Thyroid gland (tissue), 4 donors: ENCODE measurements at regions not wholly inside any gene's neighbourhood (a gene's known extent, or its start where the extent isn't known, plus 50 kb on each side); places are given as distances from the start of the nearest gene placed in this dataset.
"Not testable (repeated sequence)": the region's sequence is repeated elsewhere in the genome, so short reads cannot be mapped to it uniquely, and the experiment has no call there.

Experiments used
- DNase-seq, 2 donors: peaks; one replicate each; pipeline ENCODE4 v3.0.0-alpha.2; 2019
- H3K27ac ChIP-seq, 3 donors: fragments of 200-600 bp; sonication (generic); 1 replicate in 2 of 3; 2 replicates in 1 of 3; pipeline ENCODE4 v1.5.1; 2016 to 2019; ENCODE audit warnings: mild to moderate bottlenecking in 1 of 3, moderate library complexity in 1 of 3
- H3K27me3 ChIP-seq: fragments of 200-600 bp; sonication (generic); one replicate; pipeline ENCODE4 v1.5.1; 2019
- H3K36me3 ChIP-seq, 2 donors: fragments of 200-600 bp; sonication (generic); one replicate each; pipeline ENCODE4 v1.5.1; 2016 to 2019
- H3K4me1 ChIP-seq, 2 donors: fragments of 200-600 bp; sonication (generic); one replicate each; pipeline ENCODE4 v1.5.1; 2017 to 2019
- H3K4me3 ChIP-seq, 3 donors: fragments of 200-600 bp; sonication (generic); replicated peaks in 1 of 3; 1 replicate in 2 of 3; 2 replicates in 1 of 3; pipeline ENCODE4 v1.5.1; 2016; ENCODE audit warnings: mild to moderate bottlenecking in 1 of 3
- H3K9me3 ChIP-seq: fragments of 200-600 bp; sonication (generic); one replicate; pipeline ENCODE4 v1.5.1; 2017
- CTCF ChIP-seq, 6 experiments: fragments of 200-600 bp in 3 of 6; fragments of 450-650 bp in 3 of 6; sonication (generic) in 3 of 6; IDR thresholded peaks; one replicate each; pipeline ENCODE4 v1.5.1; 2016 to 2019; ENCODE audit warnings: antibody characterized with exemption in 6 of 6, mild to moderate bottlenecking in 2 of 6, inconsistent platforms in 1 of 6, moderate library complexity in 1 of 6
- POLR2A ChIP-seq, 2 donors: fragments of 450-650 bp; IDR thresholded peaks; one replicate each; pipeline ENCODE4 v1.6.1; 2017; ENCODE audit warnings: antibody characterized with exemption in 2 of 2, mild to moderate bottlenecking in 2 of 2, moderate library complexity in 1 of 2
- WGBS, 2 donors: methylation state at CpG; one replicate each; pipeline ENCODE4 v1.1.5; 2017; 5-methylcytosine and 5-hydroxymethylcytosine counted together
- intact Hi-C: fragments of 100-400 bp; cut with DNase I; formaldehyde crosslinking; loops from one replicate; pipeline ENCODE4 v1.15.1; 2023

GRCh38 chr1:68831281-68831680, 334.4 kb upstream of the DEPDC1 start:
- DNase-seq, result no peak
- Histone ChIP-seq H3K27me3 (no peaks in the 10 kb centered on the region), H3K4me1 (no peaks in the 10 kb centered on the region), H3K9me3 (no peaks in the 10 kb centered on the region), H3K36me3 (no peaks in the 10 kb centered on the region), H3K4me3 (no peak overlapping the region), H3K27ac (no peak overlapping the region)
- intact Hi-C loops, result no loop called here
- WGBS, 2 donors, result 0% methylated on average over 1 of the region's 1 CpG
- TF ChIP-seq POLR2A (IDR thresholded peaks at IDR 0.05) (no peak), CTCF (IDR thresholded peaks at IDR 0.05) (no peak)

- no peaks in the 10 kb centered on the region for H3K9me3 ChIP-seq
- 86 to 96% methylated on average over 3 of the region's 3 CpGs for WGBS, 2 donors
- no peak overlapping the region for H3K4me3 ChIP-seq
- H3K27me3 ChIP-seq, result no peaks in the 10 kb centered on the region
- intact Hi-C loops, result no loop called here
- TF ChIP-seq CTCF (IDR thresholded peaks at IDR 0.05) (no peak), POLR2A (IDR thresholded peaks at IDR 0.05) (no peak)
- no peak overlapping the region for H3K27ac ChIP-seq
- no peaks in the 10 kb centered on the region for H3K4me1 ChIP-seq
- no peak for DNase-seq
- H3K36me3 ChIP-seq, result no peaks in the 10 kb centered on the region
These were observed 351.1 kb upstream of the DEPDC1 start for GRCh38 chr1:68848017-68848416.

GRCh38 chr1:68868606-68869005, 371.7 kb upstream of the DEPDC1 start:
- intact Hi-C loops, result no loop called here
- H3K27me3 ChIP-seq, result no peaks in the 10 kb centered on the region
- no peaks in the 10 kb centered on the region for H3K36me3 ChIP-seq
- H3K27ac ChIP-seq, result no peak overlapping the region
- H3K9me3 ChIP-seq, result no peaks in the 10 kb centered on the region
- DNase-seq, result no peak
- 93 to 96% methylated on average over 2 of the region's 2 CpGs for WGBS, 2 donors
- TF ChIP-seq POLR2A (IDR thresholded peaks at IDR 0.05) (no peak), CTCF (IDR thresholded peaks at IDR 0.05) (no peak)
- no peaks in the 10 kb centered on the region for H3K4me1 ChIP-seq
- no peak overlapping the region for H3K4me3 ChIP-seq

- no peak for DNase-seq
- intact Hi-C loops, result no loop called here
- no peaks in the 10 kb centered on the region for H3K4me1 ChIP-seq
- H3K27ac ChIP-seq, result no peak overlapping the region
- no peaks in the 10 kb centered on the region for H3K27me3 ChIP-seq
- no peaks in the 10 kb centered on the region for H3K36me3 ChIP-seq
- no peak overlapping the region for H3K4me3 ChIP-seq
- TF ChIP-seq POLR2A (IDR thresholded peaks at IDR 0.05) (no peak), CTCF (IDR thresholded peaks at IDR 0.05) (no peak)
- 91% methylated on average over 2 of the region's 2 CpGs for WGBS, 2 donors
- no peaks in the 10 kb centered on the region for H3K9me3 ChIP-seq
These were observed 376.3 kb upstream of the DEPDC1 start for GRCh38 chr1:68873144-68873543.

- H3K4me3 ChIP-seq, H3K9me3 ChIP-seq, DNase-seq, H3K4me1 ChIP-seq, H3K36me3 ChIP-seq, H3K27ac ChIP-seq, intact Hi-C loops, H3K27me3 ChIP-seq: not testable (repeated sequence)
- WGBS, 2 donors, result 94 to 95% methylated on average over 23 to 25 of the region's 29 CpGs
These were observed 384.7 kb upstream of the DEPDC1 start for GRCh38 chr1:68881330-68882194.
